Activated naive CD4-positive, alpha-beta T cell treated with anti-CD3 and anti-CD28 coated beads, Interleukin-2, amount 50 U/mL, for 24 hours (primary cell): ENCODE measurements at regions not wholly inside any gene's neighbourhood (a gene's known extent, or its start where the extent isn't known, plus 50 kb on each side); places are given as distances from the start of the nearest gene placed in this dataset.

Experiments used
- H3K27ac Mint-ChIP-seq: one replicate; pipeline ENCODE4 v1.8.0; 2021; ENCODE audit warnings: mild to moderate bottlenecking, mixed read lengths
- H3K27me3 Mint-ChIP-seq: one replicate; pipeline ENCODE4 v1.8.0; 2021; ENCODE audit warnings: mixed read lengths
- H3K36me3 Mint-ChIP-seq: one replicate; pipeline ENCODE4 v1.8.0; 2021; ENCODE audit warnings: mixed read lengths
- H3K4me1 Mint-ChIP-seq: one replicate; pipeline ENCODE4 v1.8.0; 2021; ENCODE audit warnings: mixed read lengths
- H3K4me3 Mint-ChIP-seq: one replicate; pipeline ENCODE4 v1.8.0; 2021; ENCODE audit warnings: mild to moderate bottlenecking, mixed read lengths
- H3K9me3 Mint-ChIP-seq: one replicate; pipeline ENCODE4 v1.8.0; 2021; ENCODE audit warnings: mixed read lengths

- Mint-ChIP-seq H3K9me3 (peaks cover 12% of the 10 kb centered on the region), H3K36me3 (no peaks in the 10 kb centered on the region), H3K4me1 (no peaks in the 10 kb centered on the region), H3K27me3 (no peaks in the 10 kb centered on the region), H3K27ac (no peak overlapping the region), H3K4me3 (no peak overlapping the region)
Observed at GRCh38 chr16:63037761-63038396, 1001.6 kb upstream of the CDH8 start.

- Mint-ChIP-seq H3K4me1 (no peaks in the 10 kb centered on the region), H3K36me3 (no peaks in the 10 kb centered on the region)
Observed at GRCh38 chr16:63018581-63019223, 982.5 kb upstream of the CDH8 start.

GRCh38 chr16:63008688-63009087, 972.5 kb upstream of the CDH8 start:
- Mint-ChIP-seq H3K4me3 (no peak overlapping the region), H3K36me3 (no peaks in the 10 kb centered on the region)

More at GRCh38 chr16:63018581-63019223, 982.5 kb upstream of the CDH8 start:
- Mint-ChIP-seq H3K27me3 (no peaks in the 10 kb centered on the region), H3K27ac (no peak overlapping the region), H3K4me3 (no peak overlapping the region), H3K9me3 (peaks cover 13% of the 10 kb centered on the region)

GRCh38 chr16:63005356-63005755, 969.1 kb upstream of the CDH8 start:
- H3K4me3 Mint-ChIP-seq = no peak overlapping the region
- no peaks in the 10 kb centered on the region for H3K27me3 Mint-ChIP-seq

More at GRCh38 chr16:63008688-63009087, 972.5 kb upstream of the CDH8 start:
- Mint-ChIP-seq H3K4me1 (no peaks in the 10 kb centered on the region), H3K9me3 (peaks cover 7% of the 10 kb centered on the region), H3K27me3 (no peaks in the 10 kb centered on the region), H3K27ac (no peak overlapping the region)

GRCh38 chr16:62989480-62989879, 953.2 kb upstream of the CDH8 start:
- no peaks in the 10 kb centered on the region for H3K36me3 Mint-ChIP-seq
- no peak overlapping the region for H3K4me3 Mint-ChIP-seq
- H3K27ac Mint-ChIP-seq = no peak overlapping the region
- H3K9me3 Mint-ChIP-seq = peaks cover 6% of the 10 kb centered on the region
- H3K27me3 Mint-ChIP-seq = no peaks in the 10 kb centered on the region
- no peaks in the 10 kb centered on the region for H3K4me1 Mint-ChIP-seq

More at GRCh38 chr16:63005356-63005755, 969.1 kb upstream of the CDH8 start:
- Mint-ChIP-seq H3K27ac (no peak overlapping the region), H3K4me1 (no peaks in the 10 kb centered on the region), H3K36me3 (no peaks in the 10 kb centered on the region), H3K9me3 (peaks cover 17% of the 10 kb centered on the region)

- no peak overlapping the region for H3K27ac Mint-ChIP-seq
- H3K4me3 Mint-ChIP-seq = no peak overlapping the region
- no peaks in the 10 kb centered on the region for H3K4me1 Mint-ChIP-seq
- peaks cover 11% of the 10 kb centered on the region for H3K9me3 Mint-ChIP-seq
- no peaks in the 10 kb centered on the region for H3K36me3 Mint-ChIP-seq
- no peaks in the 10 kb centered on the region for H3K27me3 Mint-ChIP-seq
Observed at GRCh38 chr16:62985722-62986121, 949.5 kb upstream of the CDH8 start.

- Mint-ChIP-seq H3K27ac (no peak overlapping the region), H3K4me1 (no peaks in the 10 kb centered on the region), H3K4me3 (no peak overlapping the region), H3K9me3 (peaks cover 13% of the 10 kb centered on the region), H3K36me3 (no peaks in the 10 kb centered on the region), H3K27me3 (no peaks in the 10 kb centered on the region)
Observed at GRCh38 chr16:62978451-62978850, 942.2 kb upstream of the CDH8 start.

GRCh38 chr16:62977876-62978275, 941.6 kb upstream of the CDH8 start:
- no peaks in the 10 kb centered on the region for H3K4me1 Mint-ChIP-seq
- H3K9me3 Mint-ChIP-seq = peaks cover 13% of the 10 kb centered on the region
- H3K27ac Mint-ChIP-seq = no peak overlapping the region
- H3K36me3 Mint-ChIP-seq = no peaks in the 10 kb centered on the region
- H3K4me3 Mint-ChIP-seq = no peak overlapping the region
- no peaks in the 10 kb centered on the region for H3K27me3 Mint-ChIP-seq

- H3K9me3 Mint-ChIP-seq = peaks cover 15% of the 10 kb centered on the region
- no peak overlapping the region for H3K4me3 Mint-ChIP-seq
- no peaks in the 10 kb centered on the region for H3K36me3 Mint-ChIP-seq
- no peaks in the 10 kb centered on the region for H3K27me3 Mint-ChIP-seq
- no peak overlapping the region for H3K27ac Mint-ChIP-seq
- no peaks in the 10 kb centered on the region for H3K4me1 Mint-ChIP-seq
Observed at GRCh38 chr16:62974424-62974823, 938.2 kb upstream of the CDH8 start.

GRCh38 chr16:62970851-62971250, 934.6 kb upstream of the CDH8 start:
- peaks cover 8% of the 10 kb centered on the region for H3K9me3 Mint-ChIP-seq
- no peaks in the 10 kb centered on the region for H3K4me1 Mint-ChIP-seq
- H3K27me3 Mint-ChIP-seq = no peaks in the 10 kb centered on the region
- H3K4me3 Mint-ChIP-seq = no peak overlapping the region
- H3K36me3 Mint-ChIP-seq = no peaks in the 10 kb centered on the region
- H3K27ac Mint-ChIP-seq = no peak overlapping the region

- Mint-ChIP-seq H3K4me3 (no peak overlapping the region), H3K4me1 (no peaks in the 10 kb centered on the region), H3K36me3 (no peaks in the 10 kb centered on the region), H3K9me3 (peaks cover 6% of the 10 kb centered on the region), H3K27ac (no peak overlapping the region), H3K27me3 (no peaks in the 10 kb centered on the region)
Observed at GRCh38 chr16:62969711-62970318, 933.6 kb upstream of the CDH8 start.

- Mint-ChIP-seq H3K27me3 (no peaks in the 10 kb centered on the region), H3K36me3 (no peaks in the 10 kb centered on the region), H3K4me3 (no peak overlapping the region), H3K4me1 (no peaks in the 10 kb centered on the region), H3K27ac (no peak overlapping the region), H3K9me3 (no peaks in the 10 kb centered on the region)
Observed at GRCh38 chr16:62967611-62968010, 931.4 kb upstream of the CDH8 start.

GRCh38 chr16:62967163-62967562, 930.9 kb upstream of the CDH8 start:
- Mint-ChIP-seq H3K27me3 (no peaks in the 10 kb centered on the region), H3K4me1 (no peaks in the 10 kb centered on the region), H3K4me3 (no peak overlapping the region), H3K9me3 (no peaks in the 10 kb centered on the region), H3K27ac (no peak overlapping the region), H3K36me3 (no peaks in the 10 kb centered on the region)

- Mint-ChIP-seq H3K27ac (no peak overlapping the region), H3K4me3 (no peak overlapping the region), H3K9me3 (no peaks in the 10 kb centered on the region), H3K27me3 (no peaks in the 10 kb centered on the region), H3K4me1 (no peaks in the 10 kb centered on the region), H3K36me3 (no peaks in the 10 kb centered on the region)
Observed at GRCh38 chr16:62966626-62967025, 930.4 kb upstream of the CDH8 start.

- H3K36me3 Mint-ChIP-seq = no peaks in the 10 kb centered on the region
- H3K9me3 Mint-ChIP-seq = no peaks in the 10 kb centered on the region
- H3K27ac Mint-ChIP-seq = no peak overlapping the region
- no peaks in the 10 kb centered on the region for H3K27me3 Mint-ChIP-seq
- H3K4me3 Mint-ChIP-seq = no peak overlapping the region
- no peaks in the 10 kb centered on the region for H3K4me1 Mint-ChIP-seq
Observed at GRCh38 chr16:62965831-62966230, 929.6 kb upstream of the CDH8 start.

GRCh38 chr16:62963846-62964245, 927.6 kb upstream of the CDH8 start:
- Mint-ChIP-seq H3K4me3 (no peak overlapping the region), H3K4me1 (no peaks in the 10 kb centered on the region), H3K27ac (no peak overlapping the region), H3K36me3 (no peaks in the 10 kb centered on the region), H3K27me3 (no peaks in the 10 kb centered on the region), H3K9me3 (no peaks in the 10 kb centered on the region)
